ENCODE measurements at regions not wholly inside any gene's neighbourhood (a gene's known extent, or its start where the extent isn't known, plus 50 kb on each side); places are given as distances from the start of the nearest gene placed in this dataset.

GRCh38 chr15:62593681-62594399, 428.8 kb upstream of the C2CD4B start:
- no peak for TF ChIP-seq CTCF (IDR thresholded peaks at IDR 0.05; ENCODE audit: insufficient read depth, low read depth, low read length)
- no peaks in the 10 kb centered on the region for H3K27me3 ChIP-seq (ENCODE audit: control insufficient read depth, insufficient read depth, low read length)
- POLR2A ChIA-PET, result no interaction called here
- DNase-seq (ENCODE audit: low read depth), result no peak
- no peaks in the 10 kb centered on the region for H3K36me3 ChIP-seq (ENCODE audit: control insufficient read depth, insufficient read depth, low read length)
- no peak overlapping the region for H3K4me3 ChIP-seq (ENCODE audit: low read depth, low read length)
- CTCF ChIA-PET, result interaction anchor here (1.0 to 1.7 kb wide), 2 partner anchors 16 to 149 kb away, joined by 3 to 4 read pairs; no protein-coding TSS in a partner anchor

- DNase-seq (ENCODE audit: low read depth), result no peak
- H3K36me3 ChIP-seq (ENCODE audit: control insufficient read depth, insufficient read depth, low read length), result no peaks in the 10 kb centered on the region
- ChIA-PET CTCF (no interaction called here), POLR2A (no interaction called here)
- no peaks in the 10 kb centered on the region for H3K27me3 ChIP-seq (ENCODE audit: control insufficient read depth, insufficient read depth, low read length)
- H3K4me3 ChIP-seq (ENCODE audit: low read depth, low read length), result no peak overlapping the region
- no peak for TF ChIP-seq CTCF (IDR thresholded peaks at IDR 0.05; ENCODE audit: insufficient read depth, low read depth, low read length)
Measured at GRCh38 chr15:62598217-62598616, 433.1 kb upstream of the C2CD4B start.

GRCh38 chr15:62599791-62600777, 435.0 kb upstream of the C2CD4B start:
- no peaks in the 10 kb centered on the region for H3K36me3 ChIP-seq (ENCODE audit: control insufficient read depth, insufficient read depth, low read length)
- no peak overlapping the region for H3K4me3 ChIP-seq (ENCODE audit: low read depth, low read length)
- TF ChIP-seq CTCF (IDR thresholded peaks at IDR 0.05; ENCODE audit: insufficient read depth, low read depth, low read length), result no peak
- DNase-seq (ENCODE audit: low read depth), result no peak
- H3K27me3 ChIP-seq (ENCODE audit: control insufficient read depth, insufficient read depth, low read length), result no peaks in the 10 kb centered on the region
- ChIA-PET POLR2A (no interaction called here), CTCF (interaction anchor here (0.8 kb wide), 1 partner anchor 18 kb away, joined by 4 read pairs; no protein-coding TSS in a partner anchor)

GRCh38 chr15:62601777-62602545, 436.9 kb upstream of the C2CD4B start:
- no peak for TF ChIP-seq CTCF (IDR thresholded peaks at IDR 0.05; ENCODE audit: insufficient read depth, low read depth, low read length)
- Histone ChIP-seq H3K36me3 (ENCODE audit: control insufficient read depth, insufficient read depth, low read length) (no peaks in the 10 kb centered on the region), H3K27me3 (ENCODE audit: control insufficient read depth, insufficient read depth, low read length) (no peaks in the 10 kb centered on the region), H3K4me3 (ENCODE audit: low read depth, low read length) (no peak overlapping the region)
- CTCF ChIA-PET, result no interaction called here
- no peak for DNase-seq (ENCODE audit: low read depth)
- POLR2A ChIA-PET, result no interaction called here
